Nucleus accumbens (tissue), 56 donors: ENCODE measurements at regions not wholly inside any gene's neighbourhood (a gene's known extent, or its start where the extent isn't known, plus 50 kb on each side); places are given as distances from the start of the nearest gene placed in this dataset.

Experiments used
- DNase-seq, 56 donors: peaks; one replicate each; lab custom pipeline; 2025; lab: John Stamatoyannopoulos, UW

DNA sequence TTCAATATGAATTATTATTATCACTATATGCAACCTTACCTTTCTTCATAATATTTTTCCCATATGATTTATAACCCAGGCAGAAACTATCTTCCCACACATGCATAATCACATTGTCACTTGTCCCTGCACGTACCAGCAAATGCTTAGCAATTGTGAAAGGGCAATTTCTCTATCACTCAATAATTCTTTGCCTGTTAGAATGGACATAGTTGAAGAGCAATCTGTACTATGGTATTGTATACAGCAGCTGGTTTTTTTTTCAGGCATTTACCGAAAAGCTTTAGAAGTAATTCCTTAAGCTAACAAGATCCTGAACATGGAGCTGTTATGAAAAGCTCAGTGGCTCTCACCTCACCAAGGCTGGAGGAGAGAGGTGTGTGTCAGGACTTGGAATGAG, 999.5 kb downstream of the TUSC7 start:
- no peak for DNase-seq

DNA sequence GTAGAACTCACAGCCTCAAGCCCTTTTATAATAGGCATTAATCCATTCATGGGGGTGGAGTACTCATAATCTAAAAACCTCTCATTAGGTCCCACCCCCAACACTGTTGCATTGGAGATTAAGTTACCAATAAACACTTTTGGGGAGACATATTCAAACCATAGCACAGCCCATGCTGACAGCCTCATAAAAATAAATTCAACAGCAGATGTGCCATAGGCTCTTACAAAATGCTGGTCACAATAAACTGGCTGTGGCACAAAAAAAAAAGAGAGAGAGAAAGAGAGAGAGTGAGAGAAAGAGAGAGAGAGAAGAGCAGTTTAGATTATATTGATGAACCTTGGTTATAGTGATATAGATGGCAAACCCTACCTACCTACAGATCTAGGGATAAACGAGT, 1000.9 kb downstream of the TUSC7 start:
- no peak for DNase-seq

DNA sequence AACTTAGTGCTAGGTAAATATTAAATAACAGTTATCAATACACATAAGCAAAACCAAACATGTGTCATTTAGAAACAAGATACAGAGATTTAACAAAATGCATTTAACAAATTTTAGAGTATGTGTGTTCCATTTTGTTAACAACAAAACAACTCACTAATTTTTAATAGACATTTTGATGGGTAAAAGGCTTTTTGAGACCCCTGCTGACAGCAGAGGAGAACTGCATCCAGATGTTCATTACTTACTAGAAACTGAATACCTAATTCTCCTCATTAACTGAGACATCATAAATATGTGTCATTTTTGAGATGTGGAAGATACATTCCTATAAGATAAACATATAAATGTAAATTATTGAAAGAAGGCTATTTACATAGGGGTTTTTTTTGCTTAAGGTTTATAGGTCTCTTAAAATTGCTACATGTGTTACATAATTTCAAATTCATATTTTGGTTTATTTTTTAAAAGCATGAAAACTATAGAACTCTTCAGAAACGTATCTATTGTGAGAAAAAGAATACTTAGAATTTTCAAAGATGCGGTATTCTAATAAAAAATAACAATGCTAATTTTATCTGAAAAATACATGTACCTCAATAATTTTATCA, 1009.8 kb downstream of the TUSC7 start:
- DNase-seq, result peak in 2 of 56 donors; percentile 0 to 26

DNA sequence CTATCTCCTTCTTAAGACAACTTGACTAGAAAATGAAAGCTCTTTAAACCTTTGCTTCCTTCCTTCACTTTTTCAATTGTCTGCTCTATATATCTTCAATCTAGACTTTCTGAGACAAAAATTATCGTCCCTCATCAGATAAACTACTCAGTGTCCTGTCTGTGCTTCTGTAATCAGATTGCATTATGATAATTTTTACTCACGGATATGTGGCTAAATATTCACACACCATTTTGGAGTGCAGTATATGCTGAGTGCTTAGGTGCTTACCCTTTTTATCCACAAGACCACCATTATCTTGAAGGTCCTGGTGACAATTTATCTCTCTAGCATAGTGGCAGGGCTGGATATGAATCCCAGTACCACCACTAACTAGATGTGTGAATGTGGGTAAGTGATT, 1012.3 kb downstream of the TUSC7 start:
- no peak for DNase-seq

DNA sequence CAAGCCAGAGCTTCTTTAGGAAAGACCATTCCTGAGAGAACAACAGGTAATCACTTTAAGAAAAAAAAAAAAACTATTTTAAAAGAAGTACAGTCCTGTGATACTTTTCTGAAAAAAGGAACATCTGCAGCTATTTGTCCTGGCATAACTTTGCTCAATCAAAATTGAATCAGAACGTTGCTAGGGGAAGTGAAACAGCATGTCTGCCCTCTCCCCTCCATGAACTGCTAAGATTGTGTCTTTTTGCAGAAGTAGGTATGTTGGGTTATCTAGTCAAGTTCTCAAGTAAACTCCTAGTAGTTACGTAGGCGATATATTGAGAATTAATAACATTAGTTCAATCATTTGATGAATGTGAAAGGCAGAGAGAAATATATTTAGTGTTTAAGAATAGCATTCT, 1013.3 kb downstream of the TUSC7 start:
- peak in 1 of 56 donors; percentile 7 for DNase-seq

DNA sequence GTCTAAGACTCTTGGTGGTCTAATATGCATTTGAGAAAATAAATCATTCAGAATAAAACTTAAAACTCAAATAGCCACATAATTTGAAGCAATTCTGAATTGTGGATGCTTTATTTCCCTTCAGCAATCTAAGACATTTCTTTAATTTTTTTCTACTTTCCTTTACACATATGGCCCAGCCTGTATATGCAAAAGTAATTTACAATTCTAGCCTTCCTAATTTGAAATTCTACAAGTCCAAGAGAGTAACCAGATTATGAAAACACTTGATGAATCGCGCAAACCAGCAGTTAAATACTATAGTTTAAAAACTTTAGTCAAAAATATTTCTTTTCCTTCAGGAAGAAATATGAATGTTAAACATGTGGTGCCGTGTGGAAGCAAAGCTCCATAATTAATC, 1014.2 kb downstream of the TUSC7 start:
- DNase-seq, result no peak

DNA sequence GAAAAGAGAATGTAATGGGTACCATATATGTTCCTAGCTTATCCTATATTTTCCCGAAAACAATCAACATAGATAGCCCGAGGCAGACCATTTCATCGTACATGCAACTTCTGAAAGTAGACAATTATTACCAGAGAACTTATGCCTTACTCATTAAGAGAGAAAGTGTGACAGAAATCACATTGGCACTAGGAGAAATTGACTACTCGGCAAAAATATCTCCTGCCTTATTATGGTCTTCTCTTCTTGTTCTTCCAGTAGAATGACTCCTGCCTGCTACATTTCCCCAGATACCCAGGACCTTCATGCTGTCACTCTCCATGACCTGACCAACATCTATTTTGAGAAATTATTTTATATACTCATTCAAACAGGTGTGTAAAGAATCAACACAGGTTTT, 1015.7 kb downstream of the TUSC7 start:
- DNase-seq, result no peak

DNA sequence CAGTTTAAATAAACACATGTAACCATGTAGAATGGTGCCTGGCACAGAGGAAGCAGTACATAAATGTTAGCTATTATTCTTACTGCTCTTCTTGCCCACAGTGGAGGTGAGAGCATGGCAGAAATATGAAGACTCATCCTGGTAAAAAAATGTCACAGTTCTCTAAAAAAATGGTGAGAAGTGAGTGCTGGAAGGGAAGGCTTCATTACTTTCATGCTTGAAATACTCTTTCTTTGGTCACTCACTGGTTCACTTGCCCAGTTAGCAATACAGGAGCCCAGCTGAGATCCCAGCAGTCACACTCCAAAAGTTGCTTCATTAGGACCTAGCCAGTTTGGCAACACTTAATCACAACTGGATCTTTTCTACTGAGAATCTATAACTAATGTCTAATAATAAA, 1017.2 kb downstream of the TUSC7 start:
- peak in 1 of 56 donors; percentile 6 for DNase-seq

DNA sequence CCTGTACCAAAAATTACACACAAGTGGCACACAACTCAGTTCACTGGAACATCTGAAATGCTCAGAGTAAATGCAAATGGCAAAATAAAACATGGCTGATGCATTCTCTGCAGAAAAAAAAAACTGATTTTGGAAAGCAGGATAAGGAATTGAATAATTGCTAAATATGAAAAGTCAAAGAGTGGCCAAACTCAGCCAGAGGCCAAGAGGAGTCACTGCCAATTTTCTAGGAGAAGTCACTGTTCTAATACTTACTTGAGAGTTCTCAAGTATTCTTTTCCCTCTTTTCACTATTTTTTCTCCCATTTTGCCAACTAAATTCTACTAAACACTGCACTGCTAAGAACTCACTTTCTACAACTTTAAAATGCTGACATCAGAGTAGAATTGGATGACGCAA, 1018.6 kb downstream of the TUSC7 start:
- no peak for DNase-seq

DNA sequence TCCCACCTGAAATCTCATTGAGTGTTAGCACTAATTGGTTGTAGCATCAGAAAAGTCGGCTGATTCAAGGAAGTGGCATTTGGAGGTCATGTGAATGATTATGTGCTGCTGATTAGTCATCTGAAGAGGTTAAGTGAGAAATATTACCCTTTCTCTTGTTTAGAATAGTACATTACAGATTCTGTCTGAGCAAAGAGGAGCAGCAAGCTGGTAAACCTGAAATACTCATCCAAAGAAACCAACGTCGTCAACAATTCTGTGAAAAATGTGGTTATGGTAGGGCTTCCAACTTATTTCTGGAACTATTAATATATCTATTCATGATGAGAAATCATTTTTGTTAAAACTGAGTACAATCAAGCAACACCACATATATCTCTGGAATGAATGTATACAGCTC, 1024.9 kb downstream of the TUSC7 start:
- no peak for DNase-seq

DNA sequence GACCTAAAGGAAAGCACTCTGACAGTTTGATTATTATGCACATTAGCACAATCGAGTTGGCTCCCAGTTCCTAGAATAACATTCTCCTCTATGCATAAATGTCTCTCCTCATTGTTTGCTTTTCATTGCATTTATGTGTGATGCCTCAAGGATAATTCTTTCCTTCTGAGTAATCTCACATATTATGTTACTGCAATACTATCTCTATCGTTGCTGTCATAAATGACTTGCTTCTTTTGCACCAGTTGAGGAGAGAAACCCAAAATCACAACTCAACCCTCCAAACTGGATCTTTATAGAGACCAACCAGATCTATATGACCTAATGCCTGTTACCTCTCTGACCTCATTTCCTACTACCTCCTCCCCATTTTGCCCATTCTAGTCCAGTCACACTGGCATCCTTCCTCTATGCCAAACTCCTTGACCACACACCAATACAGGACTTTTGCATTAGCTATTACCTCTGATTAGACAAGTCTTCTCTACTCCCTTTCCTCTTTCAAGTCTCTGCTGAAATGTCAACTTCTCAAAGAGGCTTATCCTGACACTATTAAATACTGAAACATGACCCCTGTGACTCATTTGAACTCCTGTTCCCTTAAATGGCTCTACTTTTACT, 1026.0 kb downstream of the TUSC7 start:
- no peak for DNase-seq

DNA sequence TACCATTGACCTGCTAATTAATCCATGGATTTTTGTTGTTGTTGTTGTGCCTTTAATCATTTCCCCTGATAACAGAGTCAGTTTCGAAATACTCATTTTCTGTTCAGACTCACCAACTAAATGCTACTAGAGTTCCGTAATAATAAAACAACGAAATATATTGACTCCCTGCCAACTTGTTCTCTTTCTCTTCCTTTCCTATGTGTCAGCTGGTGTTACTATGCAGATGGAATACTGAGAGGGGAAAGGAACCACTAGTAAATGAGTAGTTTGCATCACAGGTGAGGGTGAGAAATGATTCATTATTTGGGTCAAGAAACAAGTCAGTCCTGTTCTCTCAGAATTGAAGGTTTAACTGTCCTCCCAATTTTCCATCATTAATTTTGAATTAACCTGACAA, 1027.3 kb downstream of the TUSC7 start:
- no peak for DNase-seq

DNA sequence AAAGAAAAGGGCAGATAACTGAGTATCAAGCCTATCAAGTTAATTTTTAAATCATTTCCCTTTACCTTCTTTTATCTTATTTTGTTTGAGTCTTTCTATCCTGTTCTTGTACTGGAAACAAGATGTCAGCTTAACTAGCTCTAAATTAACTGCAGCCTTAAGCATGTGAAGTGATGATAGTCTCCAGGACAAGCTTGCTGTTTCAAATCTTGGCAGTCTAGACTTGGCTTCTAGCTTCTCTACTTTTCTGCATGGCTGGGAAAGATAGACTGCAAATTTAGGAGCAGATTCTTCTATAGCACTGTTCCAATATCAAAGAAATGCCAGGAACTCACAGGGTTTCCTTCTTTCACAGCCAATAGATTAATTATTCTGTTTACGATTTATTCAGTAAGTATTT, 1034.4 kb downstream of the TUSC7 start:
- DNase-seq, result no peak

DNA sequence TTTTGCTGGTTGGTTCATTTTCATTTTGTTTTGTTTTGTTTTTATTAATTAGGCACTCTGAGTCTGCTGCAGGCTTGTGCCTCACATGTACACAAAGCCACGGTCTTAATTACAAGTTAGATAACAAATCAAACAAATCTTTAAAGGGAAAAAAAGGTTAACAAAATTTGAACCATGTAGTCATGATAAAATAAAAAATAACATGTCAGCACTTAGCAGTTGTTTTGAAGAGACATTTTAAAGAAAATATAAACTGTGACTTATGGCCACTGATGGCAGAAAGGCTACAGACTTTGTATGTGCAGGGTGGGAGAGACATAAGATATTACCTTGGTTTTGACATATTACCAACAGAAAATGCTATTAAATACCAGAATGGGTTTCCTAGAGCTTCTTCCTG, 1035.4 kb downstream of the TUSC7 start:
- no peak for DNase-seq

DNA sequence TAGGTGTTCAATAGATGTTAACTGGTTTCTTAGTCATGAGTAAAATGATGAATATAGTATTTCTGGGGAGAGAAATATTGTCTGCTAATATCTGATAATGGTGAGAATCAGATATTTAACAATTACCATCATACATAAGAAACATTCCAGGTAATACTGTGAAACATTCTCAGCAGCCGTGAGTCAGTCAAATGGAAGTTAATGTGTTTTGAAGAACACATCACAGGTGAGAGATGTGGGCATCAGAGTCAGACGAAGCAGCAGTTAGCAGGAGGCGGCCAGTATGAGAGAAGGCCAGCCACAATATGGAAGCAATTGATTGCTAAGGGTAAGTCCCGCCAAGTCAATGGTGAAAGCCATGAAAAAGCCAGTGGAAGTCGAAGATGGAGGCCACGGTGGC, 1035.9 kb downstream of the TUSC7 start:
- DNase-seq, result no peak

DNA sequence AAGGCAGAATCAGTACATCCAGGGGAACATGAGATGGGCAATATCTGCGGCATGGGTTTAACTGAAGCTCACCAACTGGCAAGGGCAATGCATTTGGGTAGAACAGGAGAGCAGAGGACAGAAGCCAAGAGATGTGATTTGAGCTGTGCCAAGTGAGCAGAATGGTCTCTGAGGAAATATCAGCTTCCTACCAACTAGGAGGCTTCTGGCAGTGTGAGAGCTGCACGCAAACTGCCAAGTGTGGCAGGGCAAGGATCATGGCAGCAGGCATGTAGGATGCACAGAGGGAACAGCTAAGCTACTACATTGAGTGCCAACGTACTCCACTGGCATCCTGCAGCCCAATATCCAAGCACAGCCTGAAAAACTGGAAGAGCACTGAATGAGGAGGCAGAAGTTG, 1036.5 kb downstream of the TUSC7 start:
- DNase-seq, result peak in 2 of 56 donors; percentile 6 to 10

DNA sequence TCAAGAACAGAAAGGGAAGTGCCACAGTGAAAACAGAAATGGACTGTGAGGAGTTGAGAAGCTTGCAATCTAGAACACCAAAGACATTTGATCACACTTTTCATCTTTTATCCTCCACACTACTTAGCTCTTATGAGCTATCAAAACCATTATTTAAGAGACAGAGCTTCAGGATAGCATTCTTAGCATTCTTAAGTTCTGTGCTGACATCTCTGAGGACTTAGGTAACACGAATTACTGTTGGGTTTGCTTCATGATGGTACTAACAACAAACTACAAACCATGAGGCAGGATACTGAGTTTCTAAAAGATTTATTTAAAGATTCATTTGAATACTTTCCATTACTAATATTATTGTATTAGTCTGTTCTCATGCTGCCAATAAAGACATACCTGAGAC, 1038.6 kb downstream of the TUSC7 start:
- no peak for DNase-seq

DNA sequence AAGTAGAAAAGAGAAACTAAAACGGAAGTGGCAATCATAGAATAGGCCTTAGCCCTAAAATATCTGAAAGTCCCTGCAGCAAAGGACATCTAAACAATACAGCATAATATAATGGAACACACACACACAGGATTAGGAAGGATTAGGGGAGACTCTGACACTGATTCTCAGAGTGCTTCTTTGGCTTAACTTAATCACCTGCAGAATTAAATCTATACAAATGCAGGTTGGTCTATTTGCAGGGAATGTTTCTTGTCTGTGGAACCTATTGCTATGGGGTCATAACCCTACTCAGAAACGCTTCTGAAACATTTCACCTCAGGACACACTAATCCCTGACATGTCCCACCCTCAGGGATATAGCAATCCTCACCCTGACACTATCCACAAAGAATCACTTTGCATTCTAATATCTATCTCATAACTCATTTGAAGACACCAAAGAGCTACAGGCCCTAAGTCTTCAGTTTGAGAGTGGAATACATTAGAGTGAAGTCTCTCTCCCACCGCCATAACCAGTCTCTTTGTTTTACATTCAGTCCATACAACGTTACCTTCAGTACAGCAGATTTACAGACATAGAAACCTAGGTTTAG, 1041.2 kb downstream of the TUSC7 start:
- DNase-seq, result no peak

DNA sequence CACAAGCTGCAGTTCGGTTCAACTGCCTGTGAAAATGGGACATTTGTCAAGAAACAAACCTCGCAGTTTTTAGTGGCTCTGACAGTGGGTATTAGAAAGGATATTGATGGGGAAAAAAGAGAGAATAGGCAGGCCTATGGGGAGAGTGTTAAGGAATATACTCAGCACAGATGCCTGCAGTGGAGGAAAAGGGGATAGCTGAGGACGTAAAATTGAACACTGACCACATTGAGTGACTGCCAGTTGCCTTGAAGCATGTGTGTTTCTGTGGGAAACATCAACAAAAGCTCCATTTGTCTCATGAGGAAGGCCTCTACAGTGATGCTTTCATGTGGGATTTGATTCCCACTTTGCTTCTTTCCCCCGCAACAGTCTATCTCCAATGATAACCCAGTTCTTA, 1042.1 kb downstream of the TUSC7 start:
- peak in 35 of 56 donors; percentile 3 to 70 (median 37) for DNase-seq

DNA sequence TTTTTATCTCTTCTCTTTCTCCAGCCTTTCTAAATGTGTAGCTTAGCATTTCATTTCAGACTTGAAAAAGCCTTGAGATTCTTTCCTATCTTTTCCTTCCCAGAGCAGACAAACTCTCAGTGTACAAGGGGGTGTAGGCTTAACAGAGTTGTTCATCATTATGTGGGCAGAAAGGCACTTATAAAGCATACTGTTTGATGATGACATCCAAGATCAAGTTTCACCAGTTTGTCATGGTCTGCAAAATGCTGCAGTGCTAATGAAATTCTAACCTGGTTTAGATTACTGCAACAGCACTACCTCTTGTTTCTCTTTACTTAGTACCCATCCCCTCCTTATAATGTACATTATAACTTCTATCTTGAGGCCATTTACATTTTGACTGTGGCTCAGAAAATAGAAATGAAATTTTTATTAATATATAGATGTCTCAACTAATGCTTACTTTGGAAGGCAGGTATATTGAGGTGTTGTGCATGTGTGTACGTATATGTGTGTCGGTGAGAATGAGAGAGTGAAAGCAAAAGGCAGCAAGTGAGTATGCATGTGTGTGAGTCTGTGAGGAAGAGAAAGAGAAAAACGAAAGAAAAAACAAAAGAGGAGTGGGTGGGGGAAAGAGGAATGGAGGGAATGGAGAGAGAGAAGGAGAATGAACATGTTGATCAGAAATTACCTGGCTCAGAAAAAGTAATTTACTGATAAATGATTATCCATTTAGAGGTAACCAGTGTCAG, 1043.6 kb downstream of the TUSC7 start:
- no peak for DNase-seq

DNA sequence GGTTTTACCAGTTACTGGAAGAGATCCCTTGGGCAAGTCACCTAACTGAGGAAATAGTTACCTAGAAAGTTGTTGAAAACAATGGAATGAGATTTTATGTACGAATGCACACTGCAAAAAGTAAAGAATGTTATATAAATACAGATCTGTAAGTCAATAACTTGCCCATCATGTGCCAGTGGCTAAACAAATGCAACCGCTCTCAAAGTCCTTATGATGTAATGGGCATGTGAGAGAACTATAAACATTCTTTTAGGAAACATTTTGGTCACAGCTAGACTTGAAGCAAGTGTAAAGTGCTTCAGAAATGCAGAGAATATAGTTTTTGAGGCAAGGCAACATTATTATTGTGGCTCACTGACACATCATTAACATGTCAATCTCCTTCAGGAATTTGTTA, 1044.5 kb downstream of the TUSC7 start:
- no peak for DNase-seq

DNA sequence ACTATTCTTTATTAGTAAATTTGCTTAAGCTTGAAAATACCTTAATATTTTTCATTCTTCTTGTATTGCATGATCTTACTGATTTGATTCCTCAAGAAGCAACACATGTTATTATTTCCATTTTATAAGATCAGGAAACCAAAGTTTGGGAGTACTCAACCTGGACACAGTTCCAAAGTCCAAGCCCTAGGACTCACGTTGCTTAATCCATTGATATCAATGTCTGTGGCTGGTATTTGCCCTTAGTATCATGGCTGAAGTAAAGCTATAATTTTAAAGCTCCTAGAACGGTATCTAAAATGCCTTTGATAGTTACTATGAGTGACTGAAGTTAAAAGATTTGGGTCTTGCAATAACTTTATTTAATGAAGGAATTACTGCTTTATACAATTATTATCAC, 1045.3 kb downstream of the TUSC7 start:
- DNase-seq, result no peak
